GM12878 (cell line): ENCODE measurements at regions not wholly inside any gene's neighbourhood (a gene's known extent, or its start where the extent isn't known, plus 50 kb on each side); places are given as distances from the start of the nearest gene placed in this dataset.
"Not testable (repeated sequence)": the region's sequence is repeated elsewhere in the genome, so short reads cannot be mapped to it uniquely, and the experiment has no call there.

Experiments
- ATAC-seq: fragments of 200-7000 bp; cut with Tn5 transposase; 3 replicates; pipeline ENCODE4 v1.9.1; 2020; ENCODE audit warnings: mild to moderate bottlenecking, moderate library complexity
- BruUV-seq: library from RNA; stranded (reverse); fragments of 400-500 nt; replicated peaks from 2 replicates; lab custom pipeline; 2021; lab: Mats Ljungman, UMichigan
- CTCF ChIA-PET: fragments of 300-600 bp; sonication (Branson Sonifier 250); formaldehyde crosslinking; extraction: SDS; loops from one replicate; lab custom pipeline; 2021; ENCODE audit warnings: inconsistent platforms; lab: Yijun Ruan, JAX
- POLR2A ChIA-PET: fragments of 350-600 bp; formaldehyde crosslinking; extraction: SDS; loops from one replicate; lab custom pipeline; 2021; ENCODE audit warnings: inconsistent platforms; lab: Charles Lee
- RAD21 ChIA-PET: fragments of 300-600 bp; sonication (Branson Sonifier 250); formaldehyde crosslinking; loops from one replicate; lab custom pipeline; 2023; ENCODE audit warnings: antibody characterized with exemption; ENCODE audit not compliant: unreplicated experiment; lab: Charles Lee
- SMC1A ChIA-PET: fragments of 300-600 bp; sonication (Branson Sonifier 250); formaldehyde crosslinking; loops from one replicate; lab custom pipeline; 2023; ENCODE audit not compliant: unreplicated experiment, uncharacterized antibody; lab: Charles Lee
- DNase-seq: peaks from one replicate; pipeline ENCODE4 v3.0.0-alpha.2; 2011; ENCODE audit warnings: low read depth, low spot score
- FAIRE-seq: peaks from 3 replicates; lab custom pipeline; 2011; peaks lifted over from hg19 to GRCh38; lab: Jason Lieb, UNC
- H2AFZ ChIP-seq: 2 replicates; pipeline ENCODE4 v1.6.0; 2011; ENCODE audit warnings: low read depth, low read length, control low read depth; ENCODE audit not compliant: control insufficient read depth
- H3K27ac ChIP-seq: 2 replicates; pipeline ENCODE4 v1.5.1; 2011; ENCODE audit warnings: control low read depth; ENCODE audit not compliant: control insufficient read depth, insufficient read depth
- H3K27me3 ChIP-seq, 2 experiments: replicated peaks in 1 of 2; 2 replicates each; pipeline versions ENCODE4 v1.6.0 to v1.6.1; 2011; ENCODE audit warnings: low read length in 1 of 2; ENCODE audit not compliant: control insufficient read depth in 2 of 2, insufficient read depth in 2 of 2
- H3K36me3 ChIP-seq, 2 experiments: 2 replicates each; pipeline ENCODE4 v1.5.1; 2011; ENCODE audit warnings: low read length in 1 of 2; ENCODE audit not compliant: control insufficient read depth in 2 of 2, insufficient read depth in 2 of 2
- H3K4me1 ChIP-seq: 2 replicates; pipeline ENCODE4 v1.6.1; 2011; ENCODE audit warnings: mild to moderate bottlenecking, low read length, moderate library complexity, mixed read lengths; ENCODE audit not compliant: control insufficient read depth, insufficient read depth
- H3K4me2 ChIP-seq: 2 replicates; pipeline ENCODE4 v1.6.0; 2011; ENCODE audit warnings: control low read depth; ENCODE audit not compliant: control insufficient read depth, insufficient read depth
- H3K4me3 ChIP-seq: fragments of 200-600 bp; sonication (generic); 2 replicates; pipeline ENCODE4 v1.5.1; 2016
- H3K79me2 ChIP-seq: 2 replicates; pipeline ENCODE4 v1.6.0; 2011; ENCODE audit warnings: low read length; ENCODE audit not compliant: control insufficient read depth, insufficient read depth
- H3K9ac ChIP-seq: 2 replicates; pipeline ENCODE4 v1.8.0; 2011; ENCODE audit warnings: low read length, control low read depth, mixed read lengths; ENCODE audit not compliant: control insufficient read depth, insufficient read depth
- H3K9me3 ChIP-seq: replicated peaks from 3 replicates; pipeline ENCODE4 v1.5.1; 2011; ENCODE audit warnings: mild to moderate bottlenecking, low read length; ENCODE audit not compliant: control insufficient read depth, insufficient read depth
- H4K20me1 ChIP-seq: 2 replicates; pipeline ENCODE4 v1.6.0; 2011; ENCODE audit not compliant: control insufficient read depth, insufficient read depth
- RB1 ChIP-seq: fragments of 450-650 bp; formaldehyde crosslinking; IDR thresholded peaks from 2 replicates; pipeline ENCODE4 v1.6.1; 2017; ENCODE audit warnings: mild to moderate bottlenecking, borderline replicate concordance
- SKIL ChIP-seq: fragments of 450-650 bp; IDR thresholded peaks from 2 replicates; pipeline ENCODE4 v1.6.1; 2017; ENCODE audit warnings: mild to moderate bottlenecking, low read depth, inconsistent platforms; ENCODE audit not compliant: poor library complexity, severe bottlenecking
- WGBS: methylation state at CpG from one replicate; pipeline ENCODE4 v1.1.6; 2016; ENCODE audit warnings: low lambda C conversion rate; ENCODE audit not compliant: insufficient replicate concordance, insufficient coverage; ENCODE audit errors: missing lambda C conversion rate; 5-methylcytosine and 5-hydroxymethylcytosine counted together
- in situ Hi-C: fragments of 300-500 bp; cut with MboI; formaldehyde crosslinking; loops from 9 replicates; pipeline ENCODE4 v1.14.3; 2018; ENCODE audit warnings: mixed read lengths
- intact Hi-C: fragments of 100-400 bp; cut with micrococcal nuclease; formaldehyde crosslinking; loops from one replicate; pipeline ENCODE4 v1.14.2; 2022; ENCODE audit not compliant: unreplicated experiment

- RAD21 ChIA-PET: no interaction called here
- no peaks in the 10 kb centered on the region for H3K27me3 ChIP-seq
- H3K9ac ChIP-seq: no peak overlapping the region
- BruUV-seq: no TSS peak
- no peak overlapping the region for H2AFZ ChIP-seq
- DNase-seq (no peak), FAIRE-seq (no peak), ATAC-seq (no peak)
- H3K36me3 ChIP-seq: no peaks in the 10 kb centered on the region
- no peaks in the 10 kb centered on the region for H3K4me1 ChIP-seq
- no peak overlapping the region for H3K4me2 ChIP-seq
- SMC1A ChIA-PET: no interaction called here
- H3K9me3 ChIP-seq: no peaks in the 10 kb centered on the region
- H3K79me2 ChIP-seq: no peaks in the 10 kb centered on the region
- intact Hi-C loops (no loop called here), in situ Hi-C loops (no loop called here)
- CTCF ChIA-PET: no interaction called here
- H3K27ac ChIP-seq: no peak overlapping the region
- H4K20me1 ChIP-seq: no peaks in the 10 kb centered on the region
- no peak overlapping the region for H3K4me3 ChIP-seq
- POLR2A ChIA-PET: no interaction called here
- TF ChIP-seq SKIL (no peak), RB1 (no peak)
These were observed 156.3 kb upstream of the RASSF8 start for GRCh38 chr12:25802143-25802542.

GRCh38 chr12:25803029-25803664 lies 155.3 kb upstream of the RASSF8 start:
- SMC1A ChIA-PET, H3K4me3 ChIP-seq, CTCF ChIA-PET, H3K4me2 ChIP-seq, H3K9ac ChIP-seq, H2AFZ ChIP-seq, H3K36me3 ChIP-seq, intact Hi-C loops, H3K9me3 ChIP-seq, H3K79me2 ChIP-seq, H3K4me1 ChIP-seq, H4K20me1 ChIP-seq, DNase-seq, ATAC-seq, H3K27ac ChIP-seq, in situ Hi-C loops, POLR2A ChIA-PET, BruUV-seq, RAD21 ChIA-PET, H3K27me3 ChIP-seq, FAIRE-seq: not testable (repeated sequence)
- WGBS: 79% methylated on average over 13 of the region's 13 CpGs

- H3K36me3 ChIP-seq, H3K4me1 ChIP-seq, H3K79me2 ChIP-seq, DNase-seq, POLR2A ChIA-PET, H3K27me3 ChIP-seq, in situ Hi-C loops, SMC1A ChIA-PET, intact Hi-C loops, FAIRE-seq, H3K9me3 ChIP-seq, H3K9ac ChIP-seq, ATAC-seq, H4K20me1 ChIP-seq, H3K27ac ChIP-seq, H3K4me2 ChIP-seq, RAD21 ChIA-PET, H2AFZ ChIP-seq, CTCF ChIA-PET, BruUV-seq, H3K4me3 ChIP-seq: not testable (repeated sequence)
- 68% methylated on average over 4 of the region's 4 CpGs for WGBS
These were observed 154.2 kb upstream of the RASSF8 start for GRCh38 chr12:25804286-25804685.
